WTC11 (cell line): ENCODE measurements at regions not wholly inside any gene's neighbourhood (a gene's known extent, or its start where the extent isn't known, plus 50 kb on each side); places are given as distances from the start of the nearest gene placed in this dataset.

Experiments used
- ATAC-seq: fragments of 200-7000 bp; cut with Tn5 transposase; 2 replicates; pipeline ENCODE4 v1.10.0; 2021; ENCODE audit warnings: mild to moderate bottlenecking, moderate library complexity
- CTCF ChIA-PET: fragments of 300-600 bp; sonication (Branson Sonifier 250); formaldehyde crosslinking; loops from one replicate; lab custom pipeline; 2021; ENCODE audit warnings: antibody characterized with exemption; lab: Charles Lee
- POLR2A ChIA-PET: fragments of 350-600 bp; sonication (Branson Sonifier 250); formaldehyde crosslinking; loops from one replicate; lab custom pipeline; 2021; ENCODE audit warnings: antibody characterized with exemption; lab: Charles Lee
- DNase-seq: peaks from one replicate; pipeline ENCODE4 v3.0.0; 2021; ENCODE audit warnings: low spot score
- H3K27ac Mint-ChIP-seq: 2 replicates; pipeline ENCODE4 v1.8.0; 2021; ENCODE audit warnings: mixed read lengths
- H3K27me3 Mint-ChIP-seq: 2 replicates; pipeline ENCODE4 v1.8.0; 2021; ENCODE audit warnings: low read depth, mild to moderate bottlenecking, moderate library complexity, mixed read lengths
- H3K36me3 Mint-ChIP-seq: 2 replicates; pipeline ENCODE4 v1.8.0; 2021; ENCODE audit warnings: mixed read lengths
- H3K4me1 Mint-ChIP-seq: 2 replicates; pipeline ENCODE4 v1.8.0; 2022; ENCODE audit warnings: mixed read lengths
- H3K4me3 Mint-ChIP-seq: 2 replicates; pipeline ENCODE4 v1.8.0; 2021; ENCODE audit warnings: mild to moderate bottlenecking, moderate library complexity, mixed read lengths
- H3K9me3 Mint-ChIP-seq: 2 replicates; pipeline ENCODE4 v1.8.0; 2021; ENCODE audit warnings: mixed read lengths
- CDX4 ChIP-seq: fragments of 250-450 bp; sonication (Bioruptor Pico); IDR thresholded peaks from 2 replicates; pipeline ENCODE4 v1.9.0; 2021; ENCODE audit warnings: moderate library complexity, mild to moderate bottlenecking, inconsistent platforms, borderline replicate concordance
- CREB1 ChIP-seq: sonication (generic); formaldehyde crosslinking; IDR thresholded peaks from 2 replicates; pipeline ENCODE4 v1.8.0; 2023; ENCODE audit warnings: mild to moderate bottlenecking, missing genetic modification reagents
- ELF4 ChIP-seq: sonication (generic); formaldehyde crosslinking; IDR thresholded peaks from 2 replicates; pipeline ENCODE4 v1.8.1; 2022; ENCODE audit warnings: low read depth, mild to moderate bottlenecking, moderate library complexity, missing genetic modification reagents
- GABPB1 ChIP-seq: sonication (generic); formaldehyde crosslinking; IDR thresholded peaks from 2 replicates; pipeline ENCODE4 v1.8.1; 2023; ENCODE audit warnings: mild to moderate bottlenecking, missing genetic modification reagents
- JAZF1 ChIP-seq: fragments of 250-450 bp; sonication (Bioruptor Pico); IDR thresholded peaks from 2 replicates; pipeline ENCODE4 v1.9.0; 2021; ENCODE audit warnings: moderate library complexity, mild to moderate bottlenecking, inconsistent platforms
- KAT7 ChIP-seq: sonication (generic); formaldehyde crosslinking; IDR thresholded peaks from 2 replicates; pipeline ENCODE4 v1.8.1; 2023; ENCODE audit warnings: missing genetic modification reagents, mild to moderate bottlenecking, borderline replicate concordance
- MXD4 ChIP-seq: fragments of 250-450 bp; sonication (Bioruptor Pico); IDR thresholded peaks from 2 replicates; pipeline ENCODE4 v1.8.0; 2021; ENCODE audit warnings: mild to moderate bottlenecking, moderate library complexity, borderline replicate concordance
- NFATC4 ChIP-seq: fragments of 250-450 bp; sonication (Bioruptor Pico); IDR thresholded peaks from 2 replicates; pipeline ENCODE4 v1.9.0; 2021; ENCODE audit warnings: mild to moderate bottlenecking
- NR2C2 ChIP-seq: sonication (generic); formaldehyde crosslinking; IDR thresholded peaks from 2 replicates; pipeline ENCODE4 v1.8.0; 2022; ENCODE audit warnings: mild to moderate bottlenecking, missing genetic modification reagents
- PRRX2 ChIP-seq: fragments of 250-450 bp; sonication (Bioruptor Pico); IDR thresholded peaks from 2 replicates; pipeline ENCODE4 v1.8.0; 2021; ENCODE audit warnings: mild to moderate bottlenecking
- RELA ChIP-seq: sonication (generic); formaldehyde crosslinking; IDR thresholded peaks from 2 replicates; pipeline ENCODE4 v1.8.1; 2022; ENCODE audit warnings: missing genetic modification reagents, mild to moderate bottlenecking, borderline replicate concordance
- SP1 ChIP-seq: sonication (generic); formaldehyde crosslinking; conservative IDR thresholded peaks from 2 replicates; pipeline ENCODE4 v1.8.1; 2022; ENCODE audit warnings: missing genetic modification reagents
- ZBTB21 ChIP-seq: sonication (generic); formaldehyde crosslinking; IDR thresholded peaks from 2 replicates; pipeline ENCODE4 v1.8.1; 2023; ENCODE audit warnings: mild to moderate bottlenecking, missing genetic modification reagents, borderline replicate concordance
- ZBTB43 ChIP-seq: sonication (generic); formaldehyde crosslinking; IDR thresholded peaks from 2 replicates; pipeline ENCODE4 v1.8.1; 2023; ENCODE audit warnings: mild to moderate bottlenecking, missing genetic modification reagents
- ZNF121 ChIP-seq: sonication (generic); formaldehyde crosslinking; IDR thresholded peaks from 2 replicates; pipeline ENCODE4 v1.8.0; 2023; ENCODE audit warnings: missing genetic modification reagents
- ZNF263 ChIP-seq: sonication (generic); formaldehyde crosslinking; IDR thresholded peaks from 2 replicates; pipeline ENCODE4 v1.8.1; 2022; ENCODE audit warnings: low read depth, mild to moderate bottlenecking, moderate library complexity, missing genetic modification reagents
- ZNF317 ChIP-seq: sonication (generic); formaldehyde crosslinking; IDR thresholded peaks from 2 replicates; pipeline ENCODE4 v1.8.1; 2023; ENCODE audit warnings: low read depth, mild to moderate bottlenecking, moderate library complexity, missing genetic modification reagents, borderline replicate concordance
- ZNF396 ChIP-seq: fragments of 250-450 bp; sonication (Bioruptor Pico); IDR thresholded peaks from 2 replicates; pipeline ENCODE4 v1.8.0; 2021; ENCODE audit warnings: mild to moderate bottlenecking, moderate library complexity, borderline replicate concordance
- TF ChIP-seq, protein P1 (sequence below): fragments of 250-450 bp; sonication (Bioruptor Pico); IDR thresholded peaks from 2 replicates; pipeline ENCODE4 v1.9.0; 2021; ENCODE audit warnings: mild to moderate bottlenecking
- TF ChIP-seq, protein P2 (sequence below): fragments of 250-450 bp; sonication (Bioruptor Pico); IDR thresholded peaks from 2 replicates; pipeline ENCODE4 v1.9.0; 2021; ENCODE audit warnings: mild to moderate bottlenecking
- TF ChIP-seq, protein P3 (sequence below): sonication (generic); formaldehyde crosslinking; IDR thresholded peaks from 2 replicates; pipeline ENCODE4 v1.8.1; 2022; ENCODE audit warnings: low read depth, mild to moderate bottlenecking, moderate library complexity, missing genetic modification reagents, borderline replicate concordance
- TF ChIP-seq, protein P4 (sequence below): fragments of 250-450 bp; sonication (Bioruptor Pico); IDR thresholded peaks from 2 replicates; pipeline ENCODE4 v1.8.0; 2021; ENCODE audit warnings: mild to moderate bottlenecking
- TF ChIP-seq, protein P5 (sequence below): sonication (generic); formaldehyde crosslinking; IDR thresholded peaks from 2 replicates; pipeline ENCODE4 v1.8.1; 2023; ENCODE audit warnings: mild to moderate bottlenecking, moderate library complexity, missing genetic modification reagents
- TF ChIP-seq, protein P6 (sequence below): sonication (generic); formaldehyde crosslinking; conservative IDR thresholded peaks from 2 replicates; pipeline ENCODE4 v1.8.1; 2022; ENCODE audit warnings: mild to moderate bottlenecking, missing genetic modification reagents

- no peak for TF ChIP-seq CDX4 (CRISPR knock-in tag)
Measured at GRCh38 chr3:8352475-8352874, 149.1 kb upstream of the LMCD1 start (continued).

DNA sequence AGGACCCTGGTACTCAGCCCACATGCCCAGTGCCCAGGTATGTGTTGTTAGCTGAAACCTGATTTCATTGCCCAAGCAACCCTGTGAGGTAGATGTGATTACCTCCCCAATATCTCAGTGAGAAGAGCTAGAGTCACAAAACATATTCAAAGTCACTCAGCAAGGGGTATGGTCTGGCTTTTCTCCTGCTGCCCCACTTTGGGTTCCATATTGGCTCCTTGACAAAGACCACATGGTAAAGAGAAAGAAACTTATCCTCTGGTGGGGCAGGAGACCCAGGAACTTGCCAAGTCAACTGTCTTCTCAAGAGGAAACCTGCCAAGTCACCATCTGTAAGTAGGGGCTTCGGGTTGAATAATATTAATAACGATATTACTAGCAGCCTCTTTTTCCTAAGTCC lies 148.3 kb upstream of the LMCD1 start:
- Mint-ChIP-seq H3K4me1 (peaks cover 4% of the 10 kb centered on the region; the same call in 1 of the 2 replicates), H3K27me3 (no peaks in the 10 kb centered on the region), H3K4me3 (no peak overlapping the region), H3K36me3 (no peaks in the 10 kb centered on the region; the same call in 1 of the 2 replicates), H3K9me3 (peaks cover 47% of the 10 kb centered on the region)
- POLR2A ChIA-PET = no interaction called here
- DNase-seq = no peak
- CTCF ChIA-PET = interaction anchor here (0.6 kb wide), 1 partner anchor 64 kb away, joined by 3 read pairs; no protein-coding TSS in a partner anchor
- no peak for ATAC-seq
- TF ChIP-seq SP1 = no peak
- TF ChIP-seq RELA (CRISPR knock-in tag) = no peak
- no peak for TF ChIP-seq PRRX2 (CRISPR knock-in tag)
- no peak for TF ChIP-seq NR2C2 (CRISPR knock-in tag)
- TF ChIP-seq NFATC4 (CRISPR knock-in tag) = no peak
- no peak for TF ChIP-seq MXD4 (CRISPR knock-in tag)
- TF ChIP-seq, all 79 proteins: peak for 0
- no peak overlapping the region for H3K27ac Mint-ChIP-seq

GRCh38 chr3:8355346-8355745 lies 146.3 kb upstream of the LMCD1 start:
- ChIA-PET POLR2A (no interaction called here), CTCF (no interaction called here)
- Mint-ChIP-seq H3K9me3 (peaks cover 28% of the 10 kb centered on the region), H3K4me3 (no peak overlapping the region), H3K4me1 (peaks cover 4% of the 10 kb centered on the region; the same call in 1 of the 2 replicates), H3K27me3 (no peaks in the 10 kb centered on the region), H3K36me3 (no peaks in the 10 kb centered on the region), H3K27ac (no peak overlapping the region)
- TF ChIP-seq ZBTB43 (CRISPR knock-in tag) = no peak
- no peak for TF ChIP-seq MXD4 (CRISPR knock-in tag)
- TF ChIP-seq, protein P1, sequence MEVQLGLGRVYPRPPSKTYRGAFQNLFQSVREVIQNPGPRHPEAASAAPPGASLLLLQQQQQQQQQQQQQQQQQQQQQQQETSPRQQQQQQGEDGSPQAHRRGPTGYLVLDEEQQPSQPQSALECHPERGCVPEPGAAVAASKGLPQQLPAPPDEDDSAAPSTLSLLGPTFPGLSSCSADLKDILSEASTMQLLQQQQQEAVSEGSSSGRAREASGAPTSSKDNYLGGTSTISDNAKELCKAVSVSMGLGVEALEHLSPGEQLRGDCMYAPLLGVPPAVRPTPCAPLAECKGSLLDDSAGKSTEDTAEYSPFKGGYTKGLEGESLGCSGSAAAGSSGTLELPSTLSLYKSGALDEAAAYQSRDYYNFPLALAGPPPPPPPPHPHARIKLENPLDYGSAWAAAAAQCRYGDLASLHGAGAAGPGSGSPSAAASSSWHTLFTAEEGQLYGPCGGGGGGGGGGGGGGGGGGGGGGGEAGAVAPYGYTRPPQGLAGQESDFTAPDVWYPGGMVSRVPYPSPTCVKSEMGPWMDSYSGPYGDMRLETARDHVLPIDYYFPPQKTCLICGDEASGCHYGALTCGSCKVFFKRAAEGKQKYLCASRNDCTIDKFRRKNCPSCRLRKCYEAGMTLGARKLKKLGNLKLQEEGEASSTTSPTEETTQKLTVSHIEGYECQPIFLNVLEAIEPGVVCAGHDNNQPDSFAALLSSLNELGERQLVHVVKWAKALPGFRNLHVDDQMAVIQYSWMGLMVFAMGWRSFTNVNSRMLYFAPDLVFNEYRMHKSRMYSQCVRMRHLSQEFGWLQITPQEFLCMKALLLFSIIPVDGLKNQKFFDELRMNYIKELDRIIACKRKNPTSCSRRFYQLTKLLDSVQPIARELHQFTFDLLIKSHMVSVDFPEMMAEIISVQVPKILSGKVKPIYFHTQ (CRISPR knock-in tag) = no peak
- TF ChIP-seq, protein P2, sequence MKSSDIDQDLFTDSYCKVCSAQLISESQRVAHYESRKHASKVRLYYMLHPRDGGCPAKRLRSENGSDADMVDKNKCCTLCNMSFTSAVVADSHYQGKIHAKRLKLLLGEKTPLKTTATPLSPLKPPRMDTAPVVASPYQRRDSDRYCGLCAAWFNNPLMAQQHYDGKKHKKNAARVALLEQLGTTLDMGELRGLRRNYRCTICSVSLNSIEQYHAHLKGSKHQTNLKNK (CRISPR knock-in tag) = no peak
- TF ChIP-seq, protein P3, sequence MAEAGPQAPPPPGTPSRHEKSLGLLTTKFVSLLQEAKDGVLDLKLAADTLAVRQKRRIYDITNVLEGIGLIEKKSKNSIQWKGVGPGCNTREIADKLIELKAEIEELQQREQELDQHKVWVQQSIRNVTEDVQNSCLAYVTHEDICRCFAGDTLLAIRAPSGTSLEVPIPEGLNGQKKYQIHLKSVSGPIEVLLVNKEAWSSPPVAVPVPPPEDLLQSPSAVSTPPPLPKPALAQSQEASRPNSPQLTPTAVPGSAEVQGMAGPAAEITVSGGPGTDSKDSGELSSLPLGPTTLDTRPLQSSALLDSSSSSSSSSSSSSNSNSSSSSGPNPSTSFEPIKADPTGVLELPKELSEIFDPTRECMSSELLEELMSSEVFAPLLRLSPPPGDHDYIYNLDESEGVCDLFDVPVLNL = no peak
- TF ChIP-seq GABPB1 (CRISPR knock-in tag) = no peak
- TF ChIP-seq, protein P4, sequence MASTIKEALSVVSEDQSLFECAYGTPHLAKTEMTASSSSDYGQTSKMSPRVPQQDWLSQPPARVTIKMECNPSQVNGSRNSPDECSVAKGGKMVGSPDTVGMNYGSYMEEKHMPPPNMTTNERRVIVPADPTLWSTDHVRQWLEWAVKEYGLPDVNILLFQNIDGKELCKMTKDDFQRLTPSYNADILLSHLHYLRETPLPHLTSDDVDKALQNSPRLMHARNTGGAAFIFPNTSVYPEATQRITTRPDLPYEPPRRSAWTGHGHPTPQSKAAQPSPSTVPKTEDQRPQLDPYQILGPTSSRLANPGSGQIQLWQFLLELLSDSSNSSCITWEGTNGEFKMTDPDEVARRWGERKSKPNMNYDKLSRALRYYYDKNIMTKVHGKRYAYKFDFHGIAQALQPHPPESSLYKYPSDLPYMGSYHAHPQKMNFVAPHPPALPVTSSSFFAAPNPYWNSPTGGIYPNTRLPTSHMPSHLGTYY (CRISPR knock-in tag) = no peak
- TF ChIP-seq ZNF121 = no peak
- TF ChIP-seq, protein P5, sequence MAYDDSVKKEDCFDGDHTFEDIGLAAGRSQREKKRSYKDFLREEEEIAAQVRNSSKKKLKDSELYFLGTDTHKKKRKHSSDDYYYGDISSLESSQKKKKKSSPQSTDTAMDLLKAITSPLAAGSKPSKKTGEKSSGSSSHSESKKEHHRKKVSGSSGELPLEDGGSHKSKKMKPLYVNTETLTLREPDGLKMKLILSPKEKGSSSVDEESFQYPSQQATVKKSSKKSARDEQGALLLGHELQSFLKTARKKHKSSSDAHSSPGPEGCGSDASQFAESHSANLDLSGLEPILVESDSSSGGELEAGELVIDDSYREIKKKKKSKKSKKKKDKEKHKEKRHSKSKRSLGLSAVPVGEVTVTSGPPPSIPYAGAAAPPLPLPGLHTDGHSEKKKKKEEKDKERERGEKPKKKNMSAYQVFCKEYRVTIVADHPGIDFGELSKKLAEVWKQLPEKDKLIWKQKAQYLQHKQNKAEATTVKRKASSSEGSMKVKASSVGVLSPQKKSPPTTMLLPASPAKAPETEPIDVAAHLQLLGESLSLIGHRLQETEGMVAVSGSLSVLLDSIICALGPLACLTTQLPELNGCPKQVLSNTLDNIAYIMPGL (CRISPR knock-in tag) = no peak
- no peak for TF ChIP-seq ZNF396 (CRISPR knock-in tag)
- TF ChIP-seq ZNF317 (CRISPR knock-in tag) = no peak
- no peak for TF ChIP-seq KAT7
- no peak for TF ChIP-seq ZNF263 (CRISPR knock-in tag)
- TF ChIP-seq, protein P6, sequence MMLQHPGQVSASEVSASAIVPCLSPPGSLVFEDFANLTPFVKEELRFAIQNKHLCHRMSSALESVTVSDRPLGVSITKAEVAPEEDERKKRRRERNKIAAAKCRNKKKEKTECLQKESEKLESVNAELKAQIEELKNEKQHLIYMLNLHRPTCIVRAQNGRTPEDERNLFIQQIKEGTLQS (CRISPR knock-in tag) = no peak
- TF ChIP-seq CREB1 (CRISPR knock-in tag) = no peak
- TF ChIP-seq ZBTB21 (CRISPR knock-in tag) = no peak
- no peak for TF ChIP-seq JAZF1 (CRISPR knock-in tag)
- TF ChIP-seq ELF4 = no peak
- ATAC-seq (no peak), DNase-seq (no peak)
